ENCODE measurements at regions not wholly inside any gene's neighbourhood (a gene's known extent, or its start where the extent isn't known, plus 50 kb on each side); places are given as distances from the start of the nearest gene placed in this dataset.
A peak's percentile ranks its signal among the peaks of the same experiment; 100 is the strongest.

DNA sequence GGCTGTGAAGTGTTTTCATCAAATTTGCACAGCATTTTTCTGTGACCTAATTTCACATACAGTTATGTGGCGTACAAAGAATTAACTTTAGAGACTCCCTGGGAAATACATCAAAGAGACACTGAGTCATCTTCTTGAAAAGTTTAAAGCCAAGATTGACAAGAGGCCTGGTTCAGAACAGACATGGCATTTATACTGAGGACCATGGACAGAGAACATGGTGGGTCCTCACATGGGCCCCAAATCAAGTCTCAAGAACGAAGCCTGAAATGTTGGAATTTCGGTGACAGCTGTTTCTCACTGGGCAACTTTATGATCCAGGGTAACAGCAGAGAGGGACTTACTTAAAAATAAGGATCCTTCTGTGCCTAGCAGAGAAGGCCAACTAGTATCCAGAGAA, 311.5 kb upstream of the KCNJ16 start:
- Histone ChIP-seq H3K79me2 (ENCODE audit: insufficient read depth) (no peaks in the 10 kb centered on the region), H4K20me1 (ENCODE audit: insufficient read depth) (no peaks in the 10 kb centered on the region)

DNA sequence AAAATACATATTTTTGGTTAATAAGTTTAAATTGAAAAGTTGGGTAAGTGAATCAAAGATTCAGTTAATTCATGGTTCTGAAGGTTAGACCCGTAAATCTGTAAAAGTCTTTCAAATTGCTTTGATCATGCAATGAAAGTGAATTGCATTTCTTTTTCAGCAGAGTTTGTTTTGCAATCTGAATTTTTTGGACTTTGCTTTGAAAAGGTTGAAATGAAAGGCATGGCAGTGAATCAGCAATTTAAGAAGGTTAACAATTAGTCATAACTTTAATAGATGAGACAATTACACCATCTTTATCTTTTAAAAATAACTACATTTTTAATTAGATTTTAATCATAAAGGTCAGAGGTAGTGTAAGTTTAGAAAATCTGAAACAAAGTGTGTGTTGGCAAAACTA, 310.9 kb upstream of the KCNJ16 start:
- peak overlapping the region; percentile 41 for H3K4me2 ChIP-seq (ENCODE audit: unreplicated experiment)
- 0 to 6% methylated on average over 1 of the region's 1 CpG for WGBS, 2 experiments (ENCODE audit: low coverage in 1 of 2, low lambda C conversion rate in 2 of 2, missing lambda C conversion rate in 2 of 2)
- no peaks in the 10 kb centered on the region for H3K36me3 ChIP-seq (ENCODE audit: low read depth)
- DNase-seq: peak; percentile 61
- in situ Hi-C loops (cut with MboI): no loop called here
- no peaks in the 10 kb centered on the region for H4K20me1 ChIP-seq (ENCODE audit: insufficient read depth)
- no peak overlapping the region for H2AFZ ChIP-seq
- H3K9me2 ChIP-seq (ENCODE audit: insufficient read depth): no peaks in the 10 kb centered on the region
- TF ChIP-seq EZH2phosphoT487 (IDR thresholded peaks at IDR 0.05; ENCODE audit: insufficient read depth, low read depth) (no peak), EZH2 (IDR thresholded peaks at IDR 0.05; ENCODE audit: insufficient read depth, poor library complexity, severe bottlenecking) (no peak)
- H3K9ac ChIP-seq: no peak overlapping the region
- H3K27me3 ChIP-seq (replicated peaks; ENCODE audit: insufficient read depth): no peaks in the 10 kb centered on the region
- H3K4me3 ChIP-seq: no peak overlapping the region
- peak overlapping the region; percentile 31 for H3K27ac ChIP-seq
- H3F3A ChIP-seq (ENCODE audit: insufficient read depth): peaks cover 38% of the 10 kb centered on the region
- no peaks in the 10 kb centered on the region for H3K79me2 ChIP-seq (ENCODE audit: insufficient read depth)
- H3K4me1 ChIP-seq (ENCODE audit: insufficient read depth): peaks cover 46% of the 10 kb centered on the region
- H3K9me3 ChIP-seq (ENCODE audit: low read depth): no peaks in the 10 kb centered on the region

More for the DNA sequence above, 311.5 kb upstream of the KCNJ16 start:
- Histone ChIP-seq H2AFZ (no peak overlapping the region), H3K27ac (peak overlapping the region; percentile 31), H3K9me2 (ENCODE audit: insufficient read depth) (no peaks in the 10 kb centered on the region), H3K4me1 (ENCODE audit: insufficient read depth) (peaks cover 51% of the 10 kb centered on the region), H3K27me3 (replicated peaks; ENCODE audit: insufficient read depth) (no peaks in the 10 kb centered on the region), H3K4me3 (no peak overlapping the region), H3K4me2 (ENCODE audit: unreplicated experiment) (peak overlapping the region; percentile 41), H3K36me3 (ENCODE audit: low read depth) (no peaks in the 10 kb centered on the region), H3F3A (ENCODE audit: insufficient read depth) (peaks cover 44% of the 10 kb centered on the region), H3K9me3 (ENCODE audit: low read depth) (no peaks in the 10 kb centered on the region), H3K9ac (no peak overlapping the region)
- DNase-seq: peak; percentile 48
- 61 to 69% methylated on average over 3 of the region's 3 CpGs for WGBS, 2 experiments (ENCODE audit: low coverage in 1 of 2, low lambda C conversion rate in 2 of 2, missing lambda C conversion rate in 2 of 2)
- no peak for TF ChIP-seq EZH2phosphoT487 (IDR thresholded peaks at IDR 0.05; ENCODE audit: insufficient read depth, low read depth)
- TF ChIP-seq EZH2 (IDR thresholded peaks at IDR 0.05; ENCODE audit: insufficient read depth, poor library complexity, severe bottlenecking): no peak
- in situ Hi-C loops (cut with MboI): no loop called here

GRCh38 chr17:69769050-69769449, 306.0 kb upstream of the KCNJ16 start:
- H3K4me3 ChIP-seq: no peak overlapping the region
- no peaks in the 10 kb centered on the region for H3K27me3 ChIP-seq (replicated peaks; ENCODE audit: insufficient read depth)
- peaks cover 2% of the 10 kb centered on the region; the same call in 1 of the 2 replicates for H3F3A ChIP-seq (ENCODE audit: insufficient read depth)
- H3K27ac ChIP-seq: no peak overlapping the region
- H3K9me3 ChIP-seq (ENCODE audit: low read depth): no peaks in the 10 kb centered on the region
- in situ Hi-C loops (cut with MboI): no loop called here
- no peak for DNase-seq
- H3K9ac ChIP-seq: no peak overlapping the region
- WGBS, 2 experiments (ENCODE audit: low coverage in 1 of 2, low lambda C conversion rate in 2 of 2, missing lambda C conversion rate in 2 of 2): 83 to 86% methylated on average over 4 of the region's 4 CpGs
- TF ChIP-seq EZH2phosphoT487 (IDR thresholded peaks at IDR 0.05; ENCODE audit: insufficient read depth, low read depth) (no peak), EZH2 (IDR thresholded peaks at IDR 0.05; ENCODE audit: insufficient read depth, poor library complexity, severe bottlenecking) (no peak)
- H2AFZ ChIP-seq: no peak overlapping the region
- no peaks in the 10 kb centered on the region for H4K20me1 ChIP-seq (ENCODE audit: insufficient read depth)
- no peak overlapping the region for H3K4me2 ChIP-seq (ENCODE audit: unreplicated experiment)
- H3K36me3 ChIP-seq (ENCODE audit: low read depth): no peaks in the 10 kb centered on the region
- H3K79me2 ChIP-seq (ENCODE audit: insufficient read depth): no peaks in the 10 kb centered on the region
- peaks cover 9% of the 10 kb centered on the region for H3K4me1 ChIP-seq (ENCODE audit: insufficient read depth)
- H3K9me2 ChIP-seq (ENCODE audit: insufficient read depth): no peaks in the 10 kb centered on the region

DNA sequence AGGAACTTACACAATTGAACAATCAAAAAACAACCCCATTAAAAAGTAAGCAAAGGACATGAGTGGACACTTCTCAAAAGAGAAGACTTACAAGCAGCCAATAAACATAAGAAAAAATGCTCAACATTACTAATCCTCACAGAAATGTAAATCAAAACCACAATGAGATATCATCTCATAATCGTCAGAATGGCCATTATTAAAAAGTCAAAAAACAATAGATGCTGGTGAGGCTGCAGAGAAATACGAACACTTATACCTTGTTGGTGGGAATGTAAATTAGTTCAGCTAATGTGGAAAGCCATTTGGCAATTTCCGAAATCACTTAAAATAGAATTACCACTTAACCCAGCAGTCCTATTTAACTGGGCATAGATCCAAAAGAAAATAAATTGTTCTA, 301.9 kb upstream of the KCNJ16 start:
- Histone ChIP-seq H2AFZ (no peak overlapping the region), H4K20me1 (ENCODE audit: insufficient read depth) (no peaks in the 10 kb centered on the region), H3K36me3 (ENCODE audit: low read depth) (no peaks in the 10 kb centered on the region), H3K27ac (no peak overlapping the region), H3F3A (ENCODE audit: insufficient read depth) (no peaks in the 10 kb centered on the region), H3K4me2 (ENCODE audit: unreplicated experiment) (no peak overlapping the region), H3K9ac (no peak overlapping the region), H3K27me3 (replicated peaks; ENCODE audit: insufficient read depth) (no peaks in the 10 kb centered on the region), H3K4me1 (ENCODE audit: insufficient read depth) (no peaks in the 10 kb centered on the region), H3K4me3 (no peak overlapping the region), H3K79me2 (ENCODE audit: insufficient read depth) (no peaks in the 10 kb centered on the region), H3K9me2 (ENCODE audit: insufficient read depth) (no peaks in the 10 kb centered on the region), H3K9me3 (ENCODE audit: low read depth) (no peaks in the 10 kb centered on the region)
- WGBS, 2 experiments (ENCODE audit: low coverage in 1 of 2, low lambda C conversion rate in 2 of 2, missing lambda C conversion rate in 2 of 2): 76 to 79% methylated on average over 3 of the region's 3 CpGs
- no peak for DNase-seq
- TF ChIP-seq EZH2phosphoT487 (IDR thresholded peaks at IDR 0.05; ENCODE audit: insufficient read depth, low read depth): no peak
- TF ChIP-seq EZH2 (IDR thresholded peaks at IDR 0.05; ENCODE audit: insufficient read depth, poor library complexity, severe bottlenecking): no peak
- in situ Hi-C loops (cut with MboI): no loop called here

Measured in GM23248 (cell line).